Right atrium auricular region (tissue), 2 donors: ENCODE measurements at regions not wholly inside any gene's neighbourhood (a gene's known extent, or its start where the extent isn't known, plus 50 kb on each side); places are given as distances from the start of the nearest gene placed in this dataset.
"Not testable (repeated sequence)": the region's sequence is repeated elsewhere in the genome, so short reads cannot be mapped to it uniquely, and the experiment has no call there.

Source experiments
- DNase-seq: peaks from one replicate; pipeline ENCODE4 v3.0.0-alpha.2; 2019; ENCODE audit warnings: low spot score
- H3K27ac ChIP-seq, 2 donors: fragments of 200-600 bp; sonication (generic); 1 replicate in 1 of 2; 2 replicates in 1 of 2; pipeline ENCODE4 v1.5.1; 2016 to 2019
- H3K27me3 ChIP-seq, 2 donors: fragments of 200-600 bp; sonication (generic); one replicate each; pipeline versions ENCODE4 v1.5.1 to v1.6.0; 2017 to 2019
- H3K36me3 ChIP-seq: fragments of 200-600 bp; sonication (generic); one replicate; pipeline ENCODE4 v1.5.1; 2016
- H3K4me1 ChIP-seq, 2 donors: fragments of 200-600 bp; sonication (generic); one replicate each; pipeline versions ENCODE4 v1.5.1 to v1.6.0; 2017 to 2019
- H3K4me3 ChIP-seq, 2 donors: fragments of 200-600 bp; sonication (generic); 1 replicate in 1 of 2; 2 replicates in 1 of 2; pipeline ENCODE4 v1.5.1; 2017 to 2019; ENCODE audit warnings: mild to moderate bottlenecking in 1 of 2, moderate library complexity in 1 of 2
- H3K9me3 ChIP-seq, 2 donors: fragments of 200-600 bp; sonication (generic); one replicate each; pipeline ENCODE4 v1.5.1; 2019
- CTCF ChIP-seq, 2 donors: fragments of 200-600 bp; sonication (generic); IDR thresholded peaks; one replicate each; pipeline ENCODE4 v1.5.1; 2019; ENCODE audit warnings: antibody characterized with exemption in 2 of 2

- not testable (repeated sequence) for H3K9me3 ChIP-seq, H3K27me3 ChIP-seq, H3K36me3 ChIP-seq, H3K4me3 ChIP-seq, DNase-seq
- Histone ChIP-seq H3K4me1 (peaks cover 0 to 13% of the 10 kb centered on the region in 2 donors), H3K27ac (peak overlapping the region in 1 of 2 donors; percentile 21)
Measured at GRCh38 chr16:29250923-29251434, 155.5 kb downstream of the NPIPB11 start.

- DNase-seq, H3K4me3 ChIP-seq, H3K27me3 ChIP-seq, H3K9me3 ChIP-seq, H3K27ac ChIP-seq, H3K36me3 ChIP-seq: not testable (repeated sequence)
- peaks cover 0 to 13% of the 10 kb centered on the region in 2 donors for H3K4me1 ChIP-seq
Measured at GRCh38 chr16:29250469-29250868, 156.0 kb downstream of the NPIPB11 start.

- not testable (repeated sequence) for H3K4me3 ChIP-seq, H3K36me3 ChIP-seq, H3K27me3 ChIP-seq, DNase-seq, H3K9me3 ChIP-seq
- Histone ChIP-seq H3K4me1 (peaks cover 0 to 13% of the 10 kb centered on the region in 2 donors), H3K27ac (peak overlapping the region; percentile 51 to 65)
Measured at GRCh38 chr16:29248940-29249318, 157.6 kb downstream of the NPIPB11 start.

GRCh38 chr16:29248306-29248939 lies 158.1 kb downstream of the NPIPB11 start:
- not testable (repeated sequence) for H3K27me3 ChIP-seq, H3K9me3 ChIP-seq, H3K4me3 ChIP-seq, DNase-seq, H3K36me3 ChIP-seq
- Histone ChIP-seq H3K27ac (peak overlapping the region; percentile 51 to 65), H3K4me1 (peaks cover 0 to 13% of the 10 kb centered on the region in 2 donors)

GRCh38 chr16:29246091-29246490 lies 160.4 kb downstream of the NPIPB11 start:
- H3K4me3 ChIP-seq, H3K27ac ChIP-seq, H3K9me3 ChIP-seq, H3K36me3 ChIP-seq, DNase-seq, H3K27me3 ChIP-seq: not testable (repeated sequence)
- H3K4me1 ChIP-seq, result peaks cover 0 to 13% of the 10 kb centered on the region in 2 donors

- no peak for DNase-seq
- Histone ChIP-seq H3K4me1 (no peaks in the 10 kb centered on the region), H3K4me3 (no peak overlapping the region), H3K27ac (no peak overlapping the region), H3K9me3 (no peaks in the 10 kb centered on the region), H3K36me3 (no peaks in the 10 kb centered on the region), H3K27me3 (no peaks in the 10 kb centered on the region)
- TF ChIP-seq CTCF (IDR thresholded peaks at IDR 0.05), result no peak
Measured at GRCh38 chr16:29237971-29238370, 168.5 kb downstream of the NPIPB11 start.

- not testable (repeated sequence) for H3K4me3 ChIP-seq, DNase-seq, H3K4me1 ChIP-seq, H3K27ac ChIP-seq, H3K27me3 ChIP-seq, H3K9me3 ChIP-seq, H3K36me3 ChIP-seq
Measured at GRCh38 chr16:29237495-29237894, 169.0 kb downstream of the NPIPB11 start.

GRCh38 chr16:29237023-29237422 lies 169.5 kb downstream of the NPIPB11 start:
- H3K4me3 ChIP-seq, H3K9me3 ChIP-seq, H3K4me1 ChIP-seq, H3K27me3 ChIP-seq, H3K36me3 ChIP-seq, DNase-seq, H3K27ac ChIP-seq: not testable (repeated sequence)

- not testable (repeated sequence) for H3K4me3 ChIP-seq, H3K9me3 ChIP-seq, H3K36me3 ChIP-seq, H3K27ac ChIP-seq, H3K4me1 ChIP-seq, H3K27me3 ChIP-seq, DNase-seq
Measured at GRCh38 chr16:29235836-29236370, 170.6 kb downstream of the NPIPB11 start.

GRCh38 chr16:29234536-29235275 lies 171.8 kb downstream of the NPIPB11 start:
- H3K27me3 ChIP-seq, H3K4me3 ChIP-seq, H3K4me1 ChIP-seq, H3K27ac ChIP-seq, H3K9me3 ChIP-seq, H3K36me3 ChIP-seq: not testable (repeated sequence)
- DNase-seq, result peak; percentile 47

- H3K9me3 ChIP-seq, H3K4me3 ChIP-seq, H3K4me1 ChIP-seq, H3K27me3 ChIP-seq, H3K27ac ChIP-seq, H3K36me3 ChIP-seq: not testable (repeated sequence)
- DNase-seq, result peak; percentile 28
Measured at GRCh38 chr16:29233705-29234404, 172.7 kb downstream of the NPIPB11 start.
